HG03025 (cell line): ENCODE measurements at regions not wholly inside any gene's neighbourhood (a gene's known extent, or its start where the extent isn't known, plus 50 kb on each side); places are given as distances from the start of the nearest gene placed in this dataset.

Experiments used
- ATAC-seq: cut with Tn5 transposase; IDR thresholded peaks from one replicate; pipeline ENCODE4 v1.9.1; 2021; ENCODE audit warnings: mild to moderate bottlenecking, moderate library complexity; ENCODE audit not compliant: unreplicated experiment, low FRiP score

DNA sequence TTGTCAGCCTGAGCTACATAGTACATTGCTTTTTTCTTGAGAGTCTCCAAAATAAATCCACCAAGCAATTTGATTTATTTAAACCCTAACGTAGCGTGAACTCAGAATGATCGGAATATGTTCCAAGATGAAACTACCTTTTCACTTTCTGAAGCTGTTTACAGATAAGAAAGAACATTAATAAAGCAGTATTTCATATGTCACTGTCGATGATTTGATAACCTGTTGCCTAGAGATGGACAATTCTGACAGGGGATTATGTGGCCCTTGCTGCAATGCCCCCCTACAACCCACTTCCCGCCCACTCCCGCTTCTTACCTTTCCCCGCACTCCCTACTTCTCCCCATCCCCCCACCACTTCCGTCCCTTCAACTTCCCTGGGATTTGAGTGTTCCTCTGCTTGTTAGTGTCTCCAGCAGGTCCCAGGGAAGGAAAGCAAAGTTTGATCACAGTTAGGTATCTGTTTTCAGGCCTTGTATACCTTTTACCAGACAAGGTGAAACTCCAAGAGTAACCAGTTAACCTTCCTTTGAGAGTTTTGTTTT is 229.2 kb upstream of the HMGA2 start:
- ATAC-seq: no peak

DNA sequence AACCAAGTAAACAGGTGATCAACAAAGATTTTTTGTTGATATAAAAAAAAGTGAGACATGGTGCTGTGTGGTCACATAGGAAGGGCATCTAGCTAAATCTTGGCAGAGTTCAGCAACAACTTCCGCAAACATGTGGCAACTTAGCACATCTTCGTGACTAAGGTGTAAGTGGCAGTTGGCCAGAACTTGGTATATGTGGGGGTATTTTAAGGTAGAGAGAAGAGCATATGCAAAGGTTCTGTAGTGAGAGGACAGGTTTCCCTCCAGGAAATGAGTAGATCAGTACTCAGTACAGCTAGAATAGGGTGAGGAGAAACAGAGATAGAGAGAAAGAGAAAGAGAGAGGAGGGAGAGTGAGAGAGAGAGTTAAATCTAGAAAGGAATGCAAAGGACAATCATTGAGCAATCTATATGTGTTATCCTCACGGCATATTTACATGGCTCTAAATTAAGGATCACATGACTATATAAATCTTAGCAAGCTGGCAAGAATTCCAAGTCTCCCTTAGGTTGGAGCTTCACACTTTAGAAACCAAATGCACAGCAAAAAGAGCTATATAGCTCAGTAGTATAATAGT is 227.7 kb upstream of the HMGA2 start:
- ATAC-seq: no peak

- no peak for ATAC-seq
These were observed 226.8 kb upstream of the HMGA2 start for GRCh38 chr12:65597527-65597926.

DNA sequence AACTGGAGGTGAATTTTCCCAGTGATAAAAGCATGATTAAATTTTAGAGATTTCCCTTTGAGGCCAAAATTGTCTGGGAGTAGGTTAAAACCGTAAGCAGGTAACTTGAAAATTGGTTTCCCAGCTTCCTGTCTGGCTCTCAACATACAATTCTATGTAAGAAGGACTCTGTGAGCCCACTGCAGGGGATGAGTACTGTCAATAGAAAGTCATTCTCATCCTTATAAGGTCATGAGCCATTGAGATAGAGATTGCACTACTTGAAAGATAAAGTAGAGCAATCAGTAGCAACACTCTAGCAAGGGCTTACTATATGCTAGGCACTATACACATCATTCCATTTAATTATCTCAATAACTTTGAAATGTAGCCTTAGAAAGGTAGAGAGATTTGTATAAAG is 225.6 kb upstream of the HMGA2 start:
- ATAC-seq: no peak

DNA sequence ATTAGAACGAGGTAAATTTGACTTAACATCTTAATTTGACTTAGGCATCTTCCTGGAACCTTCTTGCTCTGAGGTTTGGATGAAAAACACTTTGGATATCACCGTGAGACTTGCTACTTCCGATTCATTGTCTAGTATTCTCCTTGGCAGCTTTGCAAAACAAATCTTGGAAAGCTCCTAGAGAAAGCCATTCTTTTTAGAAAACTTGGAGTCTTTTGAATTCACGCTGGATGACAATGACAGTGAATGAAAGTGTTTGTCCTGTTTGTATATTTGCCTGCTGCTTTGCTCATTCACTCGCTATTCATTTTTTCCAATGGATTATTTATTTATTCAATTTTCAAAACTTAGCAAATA is 222.1 kb upstream of the HMGA2 start:
- no peak for ATAC-seq

DNA sequence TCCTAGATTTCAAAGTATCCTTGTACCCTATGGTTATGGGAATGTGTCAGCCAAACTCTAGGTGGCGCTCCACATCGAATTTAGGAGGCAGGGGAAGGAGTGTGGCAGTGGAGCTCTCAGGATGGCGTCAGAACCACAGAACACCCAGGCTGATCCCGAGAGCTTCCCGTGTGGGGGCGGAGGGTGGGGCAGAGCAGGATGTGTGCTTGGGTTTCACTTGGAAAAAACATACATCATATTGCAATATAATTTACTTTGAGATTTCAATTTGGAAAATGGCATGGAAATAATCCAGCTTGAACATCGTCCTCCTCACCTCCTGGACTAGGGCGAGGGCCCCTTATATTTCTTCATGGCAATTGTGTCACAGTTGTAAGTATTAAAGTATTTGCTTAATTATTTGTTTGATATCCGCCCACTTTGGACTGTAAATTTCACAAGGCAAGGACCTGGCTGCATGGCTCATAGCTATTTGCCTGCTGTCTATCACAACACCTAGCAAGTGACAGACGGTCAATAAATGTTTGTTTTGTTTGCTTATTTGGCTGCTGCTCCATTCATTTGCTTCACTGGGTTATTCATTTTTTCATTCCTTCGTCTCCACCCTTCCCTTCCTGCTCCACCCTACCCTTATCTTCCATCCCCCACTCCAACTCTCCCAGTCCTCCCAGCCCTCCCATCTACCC is 221.5 kb upstream of the HMGA2 start:
- ATAC-seq: no peak

DNA sequence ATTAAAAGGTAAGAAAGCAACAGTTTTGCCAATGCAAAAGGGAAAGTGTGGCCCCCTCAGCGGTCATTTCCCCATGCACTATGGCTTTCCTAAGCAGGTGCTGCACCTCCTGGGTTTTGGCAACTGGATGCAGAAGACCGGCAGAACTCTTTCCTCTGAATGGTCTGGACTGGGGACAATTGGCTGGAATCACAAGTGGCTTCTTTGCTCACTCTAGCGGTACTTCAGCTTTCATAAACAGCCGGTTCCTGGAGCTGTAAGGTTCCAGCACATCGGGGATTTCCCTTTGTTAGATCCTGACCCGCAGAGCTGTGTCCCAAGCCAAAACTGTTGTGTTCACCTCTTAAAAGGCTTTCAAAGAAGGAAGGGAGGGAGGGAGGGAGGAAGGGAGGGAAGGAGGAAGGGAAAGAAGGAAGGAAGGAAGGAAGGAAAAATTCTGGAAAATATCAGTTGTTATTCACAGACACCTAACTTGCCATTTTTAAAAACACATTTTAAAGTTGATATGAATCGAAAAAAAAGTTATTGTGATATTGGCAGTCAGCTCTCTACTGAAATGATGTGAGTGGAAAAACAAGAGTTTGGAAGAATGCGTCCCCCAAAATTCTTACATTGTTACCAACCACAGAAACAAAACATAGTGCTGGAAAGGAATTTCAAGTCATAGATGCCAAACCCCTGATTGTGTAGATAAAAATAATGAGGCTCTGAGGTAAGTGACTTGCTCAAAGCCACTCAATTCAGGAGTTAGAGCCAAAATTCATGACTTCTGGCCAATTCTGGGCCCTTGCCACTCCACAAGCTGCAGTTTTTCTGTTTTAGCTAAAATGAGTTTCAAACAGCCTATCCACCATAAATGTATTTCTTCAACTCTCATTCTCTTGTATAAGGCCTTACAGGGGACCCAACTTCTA is 220.6 kb upstream of the HMGA2 start:
- ATAC-seq: no peak

- ATAC-seq: no peak
These were observed 219.3 kb upstream of the HMGA2 start for GRCh38 chr12:65605019-65605418.

GRCh38 chr12:65606008-65606766 is 218.1 kb upstream of the HMGA2 start:
- no peak for ATAC-seq

DNA sequence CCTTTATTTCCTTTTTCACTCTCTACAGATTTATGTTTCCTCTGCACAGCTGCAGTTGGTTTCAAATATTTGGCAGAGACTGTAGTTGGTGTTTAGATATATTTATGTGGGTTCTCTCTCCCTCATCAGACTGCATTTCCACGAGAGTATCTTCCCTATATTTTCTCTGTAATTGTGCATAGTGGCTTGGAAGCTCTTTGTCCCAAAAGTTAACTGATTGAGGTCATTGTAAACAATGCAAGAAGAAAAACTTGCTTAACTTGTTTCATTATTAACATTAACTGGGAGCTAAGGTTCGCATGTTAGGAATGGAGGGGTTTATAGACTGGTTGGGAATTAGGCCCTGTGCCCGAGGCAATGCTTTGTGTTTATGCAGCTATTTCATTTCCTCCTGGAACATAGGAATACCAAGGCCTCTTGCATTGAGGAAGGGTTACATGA is 216.9 kb upstream of the HMGA2 start:
- no peak for ATAC-seq

- no peak for ATAC-seq
These were observed 215.9 kb upstream of the HMGA2 start for GRCh38 chr12:65608319-65608916.

DNA sequence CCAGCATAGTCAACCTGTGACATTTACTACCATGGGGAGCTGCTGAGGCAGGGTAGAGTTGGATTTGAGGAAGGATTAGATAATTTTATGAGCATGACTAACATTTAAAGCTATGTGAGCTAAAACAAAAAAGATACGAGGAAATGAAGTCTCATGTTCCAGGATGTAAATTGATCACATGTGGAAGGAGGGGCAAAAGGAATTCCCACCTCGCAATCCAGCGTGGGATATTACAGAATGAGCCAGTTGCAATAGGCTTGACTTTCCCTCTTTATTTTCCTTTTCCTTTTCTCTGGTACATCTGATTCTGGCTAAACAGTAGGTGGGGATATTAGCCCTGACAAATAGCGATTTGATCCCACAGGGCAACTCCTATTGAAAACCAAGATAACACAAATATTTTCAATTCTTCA is 214.9 kb upstream of the HMGA2 start:
- no peak for ATAC-seq

DNA sequence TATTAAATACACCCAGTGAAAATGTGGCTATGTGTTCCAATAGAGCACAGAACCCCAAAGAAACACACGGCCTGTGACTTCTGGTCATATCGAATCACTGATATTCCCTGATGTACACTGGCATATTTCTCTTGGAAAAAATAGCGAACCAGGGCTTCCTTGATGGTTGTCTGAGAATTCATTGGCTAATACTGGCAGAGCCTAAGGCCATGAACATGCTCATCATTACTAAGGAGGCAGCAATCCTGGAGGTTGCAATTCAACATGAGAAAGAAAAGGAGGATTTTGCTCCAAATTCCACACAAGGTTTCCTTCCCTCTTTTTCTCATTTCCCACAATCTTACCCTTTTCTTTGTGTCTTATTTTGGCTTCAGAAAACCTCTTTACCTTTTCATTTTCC is 212.9 kb upstream of the HMGA2 start:
- no peak for ATAC-seq

DNA sequence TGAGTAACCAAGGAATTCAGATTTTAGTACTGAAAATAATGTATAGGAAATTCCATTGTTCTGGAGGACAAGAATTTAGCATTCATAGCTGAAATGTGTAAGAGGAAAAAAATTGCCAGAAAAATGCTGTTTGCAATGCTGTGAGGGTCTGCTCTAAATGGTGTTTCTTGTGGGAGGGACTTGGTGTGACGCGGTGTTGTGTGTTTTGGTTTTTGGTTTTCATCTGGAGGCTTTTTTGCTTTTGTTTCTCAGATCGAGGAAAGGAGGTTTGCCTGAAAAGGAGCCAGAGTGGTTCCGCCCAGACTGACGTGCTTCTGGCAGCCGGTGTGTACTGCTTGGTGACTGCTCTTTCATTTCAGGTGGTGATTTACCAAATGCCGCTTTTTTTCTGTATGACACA is 211.8 kb upstream of the HMGA2 start:
- no peak for ATAC-seq

GRCh38 chr12:65613692-65614091 is 210.6 kb upstream of the HMGA2 start:
- ATAC-seq: no peak

- ATAC-seq: no peak
These were observed 209.9 kb upstream of the HMGA2 start for GRCh38 chr12:65614259-65614889.

DNA sequence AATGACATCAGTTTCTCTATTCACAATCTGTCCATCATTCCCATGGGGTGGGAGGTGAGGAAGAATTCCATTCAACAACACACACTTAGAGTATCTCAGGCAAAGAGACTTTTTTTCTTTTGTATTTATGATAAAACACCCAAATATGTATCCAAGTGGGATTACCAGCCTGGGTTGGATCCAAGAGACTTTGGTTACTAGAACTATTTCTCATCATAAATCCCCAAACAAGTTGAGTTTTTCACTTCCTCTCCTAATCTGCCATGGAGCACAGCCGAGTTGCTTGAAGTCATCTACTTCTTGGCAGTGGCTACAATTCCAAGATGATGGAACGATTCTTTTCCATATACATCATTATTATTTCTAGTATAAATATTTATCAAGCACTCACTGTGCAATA is 209.2 kb upstream of the HMGA2 start:
- ATAC-seq: no peak

DNA sequence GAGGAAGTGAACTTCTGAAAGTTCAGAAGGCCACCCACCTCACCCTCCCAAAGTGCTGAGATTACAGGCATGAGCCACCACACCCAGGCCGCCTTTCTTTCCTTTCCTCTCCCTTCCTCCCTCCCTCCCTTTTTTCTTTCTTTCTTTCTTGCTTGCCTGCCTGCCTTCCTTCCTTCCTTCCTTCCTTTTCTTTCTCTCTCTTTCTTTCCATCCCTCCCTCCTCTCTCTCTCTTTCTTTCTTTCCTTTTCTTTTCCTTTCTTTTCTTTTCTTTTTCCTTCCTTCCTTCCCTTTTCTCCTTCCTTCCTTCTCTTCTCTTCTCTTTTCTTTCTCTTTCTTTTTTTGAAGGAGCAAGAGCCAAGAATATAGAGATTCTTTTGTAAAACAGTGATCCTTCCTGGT is 208.3 kb upstream of the HMGA2 start:
- ATAC-seq: no peak

DNA sequence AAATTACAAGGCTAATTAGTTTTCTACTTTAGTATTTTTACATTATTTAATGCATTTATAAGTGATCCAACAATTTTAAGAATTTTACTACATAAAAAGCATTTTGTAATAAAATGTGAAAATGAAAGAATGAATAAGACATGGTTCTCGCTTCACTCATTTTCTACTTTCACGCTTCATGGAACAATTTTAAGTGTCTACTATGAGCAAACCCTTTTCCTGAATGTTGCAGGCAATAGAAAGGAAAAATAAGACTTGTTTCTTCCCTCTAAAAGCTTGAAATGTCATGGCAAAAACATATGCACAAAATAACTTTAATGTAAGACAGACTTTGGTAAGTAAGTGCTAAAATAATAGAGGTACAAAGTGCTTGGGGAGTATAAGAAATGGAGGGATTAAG is 205.7 kb upstream of the HMGA2 start:
- ATAC-seq: no peak

GRCh38 chr12:65619018-65619417 is 205.3 kb upstream of the HMGA2 start:
- ATAC-seq: no peak
